Fibroblast of the aortic adventitia (primary cell): ENCODE measurements at regions not wholly inside any gene's neighbourhood (a gene's known extent, or its start where the extent isn't known, plus 50 kb on each side); places are given as distances from the start of the nearest gene placed in this dataset.

Experiments
- DNase-seq: peaks from one replicate; pipeline ENCODE4 v3.0.0-alpha.2; 2010; ENCODE audit warnings: low read depth
- H3K4me3 ChIP-seq: 2 replicates; pipeline ENCODE4 v1.5.1; 2011; ENCODE audit warnings: low read depth, mild to moderate bottlenecking, control low read depth, low read length, moderate library complexity
- TF ChIP-seq, protein P1 (sequence below): IDR thresholded peaks from 2 replicates; pipeline ENCODE4 v1.5.1; 2011; ENCODE audit warnings: mild to moderate bottlenecking, low read length, control low read depth, inconsistent platforms; ENCODE audit not compliant: insufficient read depth

DNA sequence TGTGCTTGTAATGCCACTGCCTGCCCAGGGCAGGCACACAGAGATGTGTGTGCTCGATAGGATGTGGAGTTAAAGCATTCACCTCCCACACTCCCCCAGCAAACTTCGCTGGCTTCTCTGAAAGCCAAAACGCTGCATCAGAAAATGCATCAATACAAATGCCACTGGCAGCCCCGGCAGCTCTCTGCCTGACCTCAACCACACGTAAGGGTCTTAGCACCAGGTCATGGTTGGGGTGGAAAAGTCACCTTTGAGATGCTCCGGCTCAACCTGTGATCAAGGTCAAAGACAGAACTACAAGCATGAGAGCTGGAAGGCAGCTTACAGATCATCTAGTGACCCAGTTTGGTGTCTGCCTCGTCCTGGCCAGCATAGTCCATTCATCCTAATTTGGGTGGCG lies 114.4 kb upstream of the NANOS1 start:
- DNase-seq: no peak
- no peak overlapping the region for H3K4me3 ChIP-seq
- TF ChIP-seq, protein P1, sequence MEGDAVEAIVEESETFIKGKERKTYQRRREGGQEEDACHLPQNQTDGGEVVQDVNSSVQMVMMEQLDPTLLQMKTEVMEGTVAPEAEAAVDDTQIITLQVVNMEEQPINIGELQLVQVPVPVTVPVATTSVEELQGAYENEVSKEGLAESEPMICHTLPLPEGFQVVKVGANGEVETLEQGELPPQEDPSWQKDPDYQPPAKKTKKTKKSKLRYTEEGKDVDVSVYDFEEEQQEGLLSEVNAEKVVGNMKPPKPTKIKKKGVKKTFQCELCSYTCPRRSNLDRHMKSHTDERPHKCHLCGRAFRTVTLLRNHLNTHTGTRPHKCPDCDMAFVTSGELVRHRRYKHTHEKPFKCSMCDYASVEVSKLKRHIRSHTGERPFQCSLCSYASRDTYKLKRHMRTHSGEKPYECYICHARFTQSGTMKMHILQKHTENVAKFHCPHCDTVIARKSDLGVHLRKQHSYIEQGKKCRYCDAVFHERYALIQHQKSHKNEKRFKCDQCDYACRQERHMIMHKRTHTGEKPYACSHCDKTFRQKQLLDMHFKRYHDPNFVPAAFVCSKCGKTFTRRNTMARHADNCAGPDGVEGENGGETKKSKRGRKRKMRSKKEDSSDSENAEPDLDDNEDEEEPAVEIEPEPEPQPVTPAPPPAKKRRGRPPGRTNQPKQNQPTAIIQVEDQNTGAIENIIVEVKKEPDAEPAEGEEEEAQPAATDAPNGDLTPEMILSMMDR: no peak

DNA sequence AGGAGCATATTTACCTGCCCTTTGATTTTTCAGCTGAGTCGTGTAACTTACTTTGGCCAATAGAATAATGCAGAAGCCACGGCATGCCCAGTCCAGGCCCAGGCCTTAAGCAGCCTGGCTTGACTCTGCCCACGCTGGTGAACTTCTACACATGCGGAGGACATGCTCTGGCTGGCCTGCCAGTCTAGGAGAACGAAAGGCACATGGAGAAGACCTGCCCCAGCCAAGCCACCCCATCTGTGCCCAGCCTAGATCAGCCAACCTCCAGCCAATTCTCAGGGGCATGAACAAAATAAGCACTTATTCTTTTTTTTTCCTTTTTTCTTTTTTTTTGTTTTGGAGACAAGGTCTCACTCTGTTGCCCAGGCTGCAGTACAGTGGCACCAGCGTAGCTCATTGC lies 112.7 kb upstream of the NANOS1 start:
- no peak for DNase-seq
- TF ChIP-seq, protein P1: no peak
- no peak overlapping the region for H3K4me3 ChIP-seq

DNA sequence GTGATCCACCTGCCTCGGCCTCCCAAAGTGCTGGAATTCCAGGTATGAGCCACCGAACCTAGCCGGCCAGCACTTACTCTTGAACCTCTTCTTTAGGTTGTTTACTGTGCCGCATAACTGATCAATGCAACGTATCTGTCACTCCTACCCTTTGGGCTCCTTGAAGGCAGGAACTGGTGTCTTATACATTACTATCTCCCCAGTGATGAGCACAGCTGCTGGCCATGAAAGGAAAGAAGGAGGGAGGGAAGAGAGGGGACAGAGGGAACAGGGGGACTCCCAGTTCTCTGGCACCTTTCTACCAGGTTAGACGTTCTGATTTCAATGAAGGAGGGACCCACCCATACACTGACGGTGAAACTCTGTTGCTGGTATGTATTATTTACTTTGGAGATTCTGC lies 111.8 kb upstream of the NANOS1 start:
- TF ChIP-seq, protein P1: no peak
- no peak for DNase-seq
- no peak overlapping the region for H3K4me3 ChIP-seq

DNA sequence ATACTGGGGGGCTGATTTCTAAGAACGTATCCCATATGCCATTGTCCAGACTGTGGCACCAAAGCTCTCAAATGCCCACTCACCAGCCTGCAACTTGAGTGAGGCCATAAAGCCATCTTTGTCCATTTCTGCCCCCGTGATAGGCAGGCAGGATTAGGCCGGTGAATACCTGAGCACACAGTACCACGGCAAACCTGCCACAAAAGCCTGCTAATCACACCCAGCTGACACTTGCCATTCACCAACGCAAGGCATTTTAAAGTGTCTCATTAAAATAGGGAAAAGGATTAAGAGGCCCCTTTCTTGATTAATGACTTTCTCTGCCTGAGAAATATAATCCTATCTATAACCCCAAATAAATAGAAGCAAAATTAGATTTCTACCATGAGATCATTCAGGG lies 111.4 kb upstream of the NANOS1 start:
- TF ChIP-seq, protein P1: no peak
- H3K4me3 ChIP-seq: no peak overlapping the region
- no peak for DNase-seq

DNA sequence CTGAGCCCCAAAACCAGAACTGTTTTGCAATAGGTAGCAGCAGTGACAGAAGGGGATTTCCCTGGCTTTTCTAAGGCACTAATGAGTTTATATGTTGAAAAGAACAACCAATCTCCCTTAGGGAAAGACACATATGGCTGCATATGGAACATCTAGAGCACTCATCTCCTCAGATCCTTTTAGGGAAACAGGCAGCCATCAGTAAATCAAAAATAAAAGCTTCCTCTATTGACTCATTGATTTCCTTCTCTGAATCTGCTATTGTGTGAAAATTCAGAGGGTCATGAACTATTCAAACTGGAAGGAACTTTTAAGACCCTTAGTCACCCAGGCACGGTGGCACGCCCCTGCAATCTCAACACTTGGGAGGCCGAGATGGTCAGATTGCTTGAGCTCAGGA lies 110.9 kb upstream of the NANOS1 start:
- DNase-seq: no peak
- H3K4me3 ChIP-seq: no peak overlapping the region
- TF ChIP-seq, protein P1: no peak

DNA sequence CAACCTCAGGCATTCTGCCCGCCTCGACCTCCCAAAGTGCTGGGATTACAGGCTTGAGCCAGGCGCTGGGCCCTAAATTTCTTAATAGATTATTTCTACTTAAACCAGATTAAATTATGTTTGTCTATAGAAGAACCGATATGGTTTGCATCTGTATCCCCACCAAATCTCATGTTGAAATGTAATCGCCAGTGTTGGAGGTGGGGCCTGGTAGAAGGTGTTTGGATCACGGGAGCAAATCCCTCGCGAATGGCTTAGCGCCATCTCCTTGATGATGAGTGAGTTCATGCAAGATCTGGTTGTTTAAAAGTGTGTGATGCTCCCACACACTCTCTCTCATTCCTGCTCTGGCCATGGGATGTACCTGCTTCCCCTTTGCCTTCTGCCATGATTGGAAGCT lies 109.3 kb upstream of the NANOS1 start:
- TF ChIP-seq, protein P1: no peak
- no peak for DNase-seq
- no peak overlapping the region for H3K4me3 ChIP-seq

DNA sequence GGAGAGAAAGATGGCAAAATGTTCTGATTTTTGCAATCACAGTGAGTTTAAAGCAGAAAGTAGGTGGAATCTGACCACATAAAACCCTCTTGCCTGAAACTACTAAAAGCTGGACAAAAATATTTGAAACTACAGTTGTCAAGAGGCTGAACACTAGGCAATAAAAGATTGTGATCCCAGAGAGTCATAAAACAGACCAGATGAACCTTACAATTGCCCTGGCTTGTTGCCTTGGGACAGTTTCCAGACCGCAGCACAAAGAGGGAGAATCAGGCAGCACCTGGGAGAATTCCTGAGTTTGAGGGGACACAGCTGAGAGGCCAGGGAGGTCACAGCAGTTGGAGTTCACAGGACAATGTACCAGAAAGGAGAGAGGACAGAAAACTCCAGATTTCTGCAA lies 107.3 kb upstream of the NANOS1 start:
- TF ChIP-seq, protein P1: no peak
- no peak overlapping the region for H3K4me3 ChIP-seq
- no peak for DNase-seq
